A549 (cell line): ENCODE measurements at regions not wholly inside any gene's neighbourhood (a gene's known extent, or its start where the extent isn't known, plus 50 kb on each side); places are given as distances from the start of the nearest gene placed in this dataset.

ENCODE experiments used
- ATAC-seq, 2 experiments: fragments of 200-7000 bp in 1 of 2; fragments of >200 bp in 1 of 2; cut with Nextera tagmentation in 1 of 2; cut with Tn5 transposase in 1 of 2; 3 replicates each; pipeline versions ENCODE4 v1.8.0 to v1.9.1; 2018 to 2020; ENCODE audit warnings: mild to moderate bottlenecking in 1 of 2, moderate library complexity in 1 of 2
- CTCF ChIA-PET: fragments of 300-600 bp; sonication (Branson Sonifier 250); formaldehyde crosslinking; extraction: SDS; loops from one replicate; lab custom pipeline; 2021; ENCODE audit warnings: antibody characterized with exemption, inconsistent platforms; lab: Yijun Ruan, JAX
- POLR2A ChIA-PET: fragments of 350-600 bp; formaldehyde crosslinking; extraction: SDS; loops from one replicate; lab custom pipeline; 2021; ENCODE audit warnings: antibody characterized with exemption, inconsistent platforms; lab: Yijun Ruan, JAX
- DNase-seq, 2 experiments: peaks; one replicate each; pipeline versions ENCODE4 v3.0.0 to v3.0.0-alpha.2; 2011 to 2016; ENCODE audit warnings: low read depth in 1 of 2, low spot score in 1 of 2
- FAIRE-seq: peaks from 2 replicates; lab custom pipeline; 2011; peaks lifted over from hg19 to GRCh38; lab: Jason Lieb, UNC
- H3K27ac ChIP-seq, 2 experiments: fragments of >200 bp; sonication (Bioruptor Twin); formaldehyde crosslinking; 3 replicates each; pipeline ENCODE4 v1.5.1; 2016 to 2017
- H3K4me1 ChIP-seq: fragments of >200 bp; sonication (Bioruptor Twin); formaldehyde crosslinking; 3 replicates; pipeline ENCODE4 v1.6.1; 2016
- H3K4me2 ChIP-seq: fragments of >200 bp; sonication (Bioruptor Twin); formaldehyde crosslinking; 3 replicates; pipeline ENCODE4 v1.6.1; 2016
- H3K4me3 ChIP-seq: fragments of >200 bp; sonication (Bioruptor Twin); formaldehyde crosslinking; 3 replicates; pipeline ENCODE4 v1.5.1; 2016
- H3K9me3 ChIP-seq: fragments of >200 bp; sonication (Bioruptor Twin); formaldehyde crosslinking; 3 replicates; pipeline ENCODE4 v1.6.1; 2016
- CBX8 ChIP-seq: fragments of 200-600 bp; sonication (generic); IDR thresholded peaks from 2 replicates; pipeline ENCODE4 v1.6.1; 2016
- CEBPB ChIP-seq, 2 experiments: fragments of >200 bp in 1 of 2; sonication (Bioruptor Twin) in 1 of 2; formaldehyde crosslinking in 1 of 2; IDR thresholded peaks; 2 replicates each; pipeline ENCODE4 v1.6.1; 2012 to 2016
- CHD2 ChIP-seq: fragments of 150-350 bp; IDR thresholded peaks from 2 replicates; pipeline ENCODE4 v1.6.1; 2014; ENCODE audit warnings: low read length; ENCODE audit not compliant: partially characterized antibody
- CHD4 ChIP-seq: fragments of 200-600 bp; sonication (generic); IDR thresholded peaks from 2 replicates; pipeline ENCODE4 v1.6.1; 2016; ENCODE audit warnings: antibody characterized with exemption, mild to moderate bottlenecking, borderline replicate concordance
- EHMT2 ChIP-seq: fragments of 200-600 bp; sonication (generic); IDR thresholded peaks from 2 replicates; pipeline ENCODE4 v1.6.1; 2016; ENCODE audit warnings: antibody characterized with exemption, low read depth, mild to moderate bottlenecking, moderate library complexity
- ESRRA ChIP-seq: fragments of 150-350 bp; IDR thresholded peaks from 2 replicates; pipeline ENCODE4 v1.6.1; 2014; ENCODE audit warnings: mild to moderate bottlenecking, low read length, borderline replicate concordance
- FOSB ChIP-seq: fragments of 250-450 bp; sonication (Bioruptor Pico); IDR thresholded peaks from 2 replicates; pipeline ENCODE4 v1.5.0; 2020; ENCODE audit warnings: mild to moderate bottlenecking, moderate library complexity
- FOXS1 ChIP-seq: fragments of 250-450 bp; sonication (Bioruptor Pico); IDR thresholded peaks from 2 replicates; pipeline ENCODE4 v1.5.0; 2020; ENCODE audit warnings: mild to moderate bottlenecking, moderate library complexity
- GATA3 ChIP-seq: IDR thresholded peaks from 2 replicates; pipeline ENCODE4 v1.6.1; 2012; ENCODE audit warnings: borderline replicate concordance
- HES2 ChIP-seq: fragments of >200 bp; sonication (Bioruptor Twin); formaldehyde crosslinking; IDR thresholded peaks from 2 replicates; pipeline ENCODE4 v1.6.1; 2016
- HOXB5 ChIP-seq: fragments of 250-450 bp; sonication (Bioruptor Pico); IDR thresholded peaks from 2 replicates; pipeline ENCODE4 v1.5.0; 2020; ENCODE audit warnings: mild to moderate bottlenecking, moderate library complexity
- MAFK ChIP-seq: fragments of 450-650 bp; IDR thresholded peaks from 2 replicates; pipeline ENCODE4 v1.6.1; 2014; ENCODE audit not compliant: partially characterized antibody
- MYC ChIP-seq: IDR thresholded peaks from 2 replicates; pipeline ENCODE4 v1.6.1; 2012; ENCODE audit warnings: mild to moderate bottlenecking, inconsistent platforms, low read length, improper control_type of control experiment, borderline replicate concordance
- NPAS2 ChIP-seq: fragments of 250-450 bp; sonication (Bioruptor Pico); IDR thresholded peaks from 2 replicates; pipeline ENCODE4 v1.8.0; 2022; ENCODE audit warnings: mild to moderate bottlenecking, moderate library complexity, borderline replicate concordance
- POLR2AphosphoS2 ChIP-seq: conservative IDR thresholded peaks from 2 replicates; pipeline ENCODE4 v1.6.1; 2012; ENCODE audit warnings: low read length, improper control_type of control experiment, inconsistent platforms
- RCOR1 ChIP-seq: fragments of 150-350 bp; IDR thresholded peaks from 2 replicates; pipeline ENCODE4 v1.6.1; 2014; ENCODE audit warnings: antibody characterized with exemption, low read length, low read depth
- REST ChIP-seq: fragments of 200-600 bp; sonication (generic); IDR thresholded peaks from 2 replicates; pipeline ENCODE4 v1.6.1; 2016; ENCODE audit warnings: antibody characterized with exemption, mild to moderate bottlenecking, moderate library complexity
- TFCP2L1 ChIP-seq: fragments of 250-450 bp; sonication (Bioruptor Pico); IDR thresholded peaks from 2 replicates; pipeline ENCODE4 v1.5.0; 2021; ENCODE audit warnings: mild to moderate bottlenecking
- USF2 ChIP-seq: fragments of 450-650 bp; IDR thresholded peaks from 2 replicates; pipeline ENCODE4 v1.6.1; 2014; ENCODE audit warnings: antibody characterized with exemption
- ZC3H11A ChIP-seq: fragments of 450-650 bp; IDR thresholded peaks from 2 replicates; pipeline ENCODE4 v1.6.1; 2014; ENCODE audit warnings: antibody characterized with exemption, mild to moderate bottlenecking
- ZFP36 ChIP-seq: fragments of 450-650 bp; IDR thresholded peaks from 2 replicates; pipeline ENCODE4 v1.6.1; 2014; ENCODE audit warnings: borderline replicate concordance; ENCODE audit not compliant: partially characterized antibody
- WGBS: methylation state at CpG from one replicate; pipeline ENCODE4 v1.1.6; 2017; ENCODE audit errors: missing lambda C conversion rate; 5-methylcytosine and 5-hydroxymethylcytosine counted together
- TF ChIP-seq, protein P1 (sequence below): fragments of 150-350 bp; IDR thresholded peaks from 2 replicates; pipeline ENCODE4 v1.6.1; 2014; ENCODE audit warnings: low read depth, mild to moderate bottlenecking, low read length
- TF ChIP-seq, protein P2 (sequence below): fragments of 250-450 bp; sonication (Bioruptor Pico); IDR thresholded peaks from 2 replicates; pipeline ENCODE4 v1.5.0; 2020; ENCODE audit warnings: low read depth, mild to moderate bottlenecking, moderate library complexity

DNA sequence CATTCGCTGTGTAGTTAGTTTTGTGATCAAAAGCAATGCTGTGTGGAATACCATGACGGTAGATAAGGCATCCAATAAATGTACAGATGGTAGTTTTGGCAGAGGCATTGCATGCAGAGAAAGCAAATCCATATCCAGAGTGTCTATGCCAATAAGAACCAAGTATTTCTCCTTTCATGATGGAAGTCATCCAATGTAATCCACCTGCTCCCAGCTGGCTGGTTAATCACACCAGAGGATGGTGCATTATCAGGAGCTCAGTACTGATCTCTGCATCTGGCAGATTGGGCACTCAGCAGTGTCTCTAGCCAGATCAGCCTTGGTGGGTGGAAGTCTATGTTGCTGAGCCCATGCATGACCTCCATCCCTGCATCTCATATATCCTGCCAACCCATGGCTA lies 677.7 kb upstream of the NECTIN3 start:
- H3K4me1 ChIP-seq, result no peaks in the 10 kb centered on the region; the same call in 2 of the 3 replicates
- WGBS, result 70% methylated on average over 2 of the region's 2 CpGs
- H3K27ac ChIP-seq, result no peak overlapping the region
- ATAC-seq, result no peak
- no peaks in the 10 kb centered on the region for H3K9me3 ChIP-seq
- TF ChIP-seq ZFP36 (no peak), CHD4 (no peak), RCOR1 (no peak), POLR2AphosphoS2 (no peak), CEBPB (IDR thresholded peaks at IDR 0.05) (no peak), NPAS2 (CRISPR knock-in tag) (no peak), TFCP2L1 (CRISPR knock-in tag) (no peak), ESRRA (no peak), GATA3 (no peak), HOXB5 (CRISPR knock-in tag) (no peak), MYC (no peak), HES2 (no peak), EHMT2 (no peak), FOSB (CRISPR knock-in tag) (no peak), CBX8 (no peak), ZC3H11A (no peak), USF2 (no peak)
- TF ChIP-seq, protein P1, sequence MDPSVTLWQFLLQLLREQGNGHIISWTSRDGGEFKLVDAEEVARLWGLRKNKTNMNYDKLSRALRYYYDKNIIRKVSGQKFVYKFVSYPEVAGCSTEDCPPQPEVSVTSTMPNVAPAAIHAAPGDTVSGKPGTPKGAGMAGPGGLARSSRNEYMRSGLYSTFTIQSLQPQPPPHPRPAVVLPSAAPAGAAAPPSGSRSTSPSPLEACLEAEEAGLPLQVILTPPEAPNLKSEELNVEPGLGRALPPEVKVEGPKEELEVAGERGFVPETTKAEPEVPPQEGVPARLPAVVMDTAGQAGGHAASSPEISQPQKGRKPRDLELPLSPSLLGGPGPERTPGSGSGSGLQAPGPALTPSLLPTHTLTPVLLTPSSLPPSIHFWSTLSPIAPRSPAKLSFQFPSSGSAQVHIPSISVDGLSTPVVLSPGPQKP, result no peak
- TF ChIP-seq, protein P2, sequence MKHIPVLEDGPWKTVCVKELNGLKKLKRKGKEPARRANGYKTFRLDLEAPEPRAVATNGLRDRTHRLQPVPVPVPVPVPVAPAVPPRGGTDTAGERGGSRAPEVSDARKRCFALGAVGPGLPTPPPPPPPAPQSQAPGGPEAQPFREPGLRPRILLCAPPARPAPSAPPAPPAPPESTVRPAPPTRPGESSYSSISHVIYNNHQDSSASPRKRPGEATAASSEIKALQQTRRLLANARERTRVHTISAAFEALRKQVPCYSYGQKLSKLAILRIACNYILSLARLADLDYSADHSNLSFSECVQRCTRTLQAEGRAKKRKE (CRISPR knock-in tag), result no peak
- FAIRE-seq, result no peak
- no peak overlapping the region for H3K4me3 ChIP-seq
- POLR2A ChIA-PET, result no interaction called here
- H3K4me2 ChIP-seq, result no peak overlapping the region
- no peak for DNase-seq
- CTCF ChIA-PET, result no interaction called here

DNA sequence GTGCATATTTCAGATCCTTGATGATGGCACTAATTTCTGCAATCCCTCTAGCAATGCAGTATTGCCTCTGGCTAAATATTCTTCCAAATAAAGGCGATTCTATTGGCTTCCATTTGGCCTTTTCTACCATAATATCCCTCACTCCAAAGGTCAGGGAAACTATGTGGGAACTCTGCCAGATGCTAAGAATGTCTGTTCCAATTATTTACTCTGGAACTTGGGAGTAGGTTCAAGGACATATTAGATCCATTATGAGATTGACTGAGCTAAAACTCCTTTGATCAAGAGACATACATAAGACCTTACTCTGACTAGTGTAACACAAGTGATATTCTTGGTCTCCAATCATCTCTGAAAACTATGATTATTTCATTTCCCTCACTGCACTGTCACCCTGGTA lies 674.5 kb upstream of the NECTIN3 start:
- H3K4me1 ChIP-seq, result no peaks in the 10 kb centered on the region; the same call in 2 of the 3 replicates
- H3K27ac ChIP-seq, result no peak overlapping the region
- 0 out of 3 replicates have a peak, but pooled peaks cover 6% of the 10 kb centered on the region for H3K9me3 ChIP-seq
- H3K4me3 ChIP-seq, result no peak overlapping the region
- CTCF ChIA-PET, result interaction anchor here (1.3 kb wide), 1 partner anchor 10 kb away, joined by 4 read pairs; no protein-coding TSS in a partner anchor
- H3K4me2 ChIP-seq, result no peak overlapping the region
- no peak for ATAC-seq
- FAIRE-seq, result no peak
- 7% methylated on average over 1 of the region's 1 CpG for WGBS
- DNase-seq, result no peak
- TF ChIP-seq REST (no peak), POLR2AphosphoS2 (no peak), CHD2 (no peak), FOXS1 (CRISPR knock-in tag) (no peak), ZC3H11A (no peak), MAFK (no peak)
- TF ChIP-seq, all 56 proteins: peak for 0
- POLR2A ChIA-PET, result no interaction called here
